ENCODE measurements at regions not wholly inside any gene's neighbourhood (a gene's known extent, or its start where the extent isn't known, plus 50 kb on each side); places are given as distances from the start of the nearest gene placed in this dataset.

DNA sequence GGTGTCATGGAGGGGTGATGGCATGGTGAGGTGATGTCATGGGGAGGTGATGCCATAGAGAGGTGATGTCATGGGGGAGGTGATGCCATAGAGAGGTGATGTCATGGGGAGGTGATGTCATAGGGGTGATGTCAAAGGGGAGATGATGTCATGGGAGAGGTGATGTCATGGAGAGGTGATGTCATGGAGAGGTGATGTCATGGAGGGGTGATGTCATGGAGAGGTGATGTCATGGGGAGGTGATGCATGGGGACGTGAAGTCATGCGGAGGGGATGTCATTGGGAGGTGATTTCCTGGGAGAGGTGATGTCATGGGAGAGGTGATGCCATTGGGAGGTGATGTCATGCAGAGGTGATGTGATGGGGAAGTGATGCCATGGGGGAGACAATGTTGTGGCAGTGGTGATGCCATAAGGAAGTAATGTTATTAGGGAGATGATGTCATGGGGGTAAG, 92.1 kb upstream of the C1orf174 start:
- TF ChIP-seq, protein P1, sequence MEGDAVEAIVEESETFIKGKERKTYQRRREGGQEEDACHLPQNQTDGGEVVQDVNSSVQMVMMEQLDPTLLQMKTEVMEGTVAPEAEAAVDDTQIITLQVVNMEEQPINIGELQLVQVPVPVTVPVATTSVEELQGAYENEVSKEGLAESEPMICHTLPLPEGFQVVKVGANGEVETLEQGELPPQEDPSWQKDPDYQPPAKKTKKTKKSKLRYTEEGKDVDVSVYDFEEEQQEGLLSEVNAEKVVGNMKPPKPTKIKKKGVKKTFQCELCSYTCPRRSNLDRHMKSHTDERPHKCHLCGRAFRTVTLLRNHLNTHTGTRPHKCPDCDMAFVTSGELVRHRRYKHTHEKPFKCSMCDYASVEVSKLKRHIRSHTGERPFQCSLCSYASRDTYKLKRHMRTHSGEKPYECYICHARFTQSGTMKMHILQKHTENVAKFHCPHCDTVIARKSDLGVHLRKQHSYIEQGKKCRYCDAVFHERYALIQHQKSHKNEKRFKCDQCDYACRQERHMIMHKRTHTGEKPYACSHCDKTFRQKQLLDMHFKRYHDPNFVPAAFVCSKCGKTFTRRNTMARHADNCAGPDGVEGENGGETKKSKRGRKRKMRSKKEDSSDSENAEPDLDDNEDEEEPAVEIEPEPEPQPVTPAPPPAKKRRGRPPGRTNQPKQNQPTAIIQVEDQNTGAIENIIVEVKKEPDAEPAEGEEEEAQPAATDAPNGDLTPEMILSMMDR (IDR thresholded peaks at IDR 0.05): no peak
- TF ChIP-seq POLR2AphosphoS5 (IDR thresholded peaks at IDR 0.05): no peak
